ENCODE measurements at regions not wholly inside any gene's neighbourhood (a gene's known extent, or its start where the extent isn't known, plus 50 kb on each side); places are given as distances from the start of the nearest gene placed in this dataset.

DNA sequence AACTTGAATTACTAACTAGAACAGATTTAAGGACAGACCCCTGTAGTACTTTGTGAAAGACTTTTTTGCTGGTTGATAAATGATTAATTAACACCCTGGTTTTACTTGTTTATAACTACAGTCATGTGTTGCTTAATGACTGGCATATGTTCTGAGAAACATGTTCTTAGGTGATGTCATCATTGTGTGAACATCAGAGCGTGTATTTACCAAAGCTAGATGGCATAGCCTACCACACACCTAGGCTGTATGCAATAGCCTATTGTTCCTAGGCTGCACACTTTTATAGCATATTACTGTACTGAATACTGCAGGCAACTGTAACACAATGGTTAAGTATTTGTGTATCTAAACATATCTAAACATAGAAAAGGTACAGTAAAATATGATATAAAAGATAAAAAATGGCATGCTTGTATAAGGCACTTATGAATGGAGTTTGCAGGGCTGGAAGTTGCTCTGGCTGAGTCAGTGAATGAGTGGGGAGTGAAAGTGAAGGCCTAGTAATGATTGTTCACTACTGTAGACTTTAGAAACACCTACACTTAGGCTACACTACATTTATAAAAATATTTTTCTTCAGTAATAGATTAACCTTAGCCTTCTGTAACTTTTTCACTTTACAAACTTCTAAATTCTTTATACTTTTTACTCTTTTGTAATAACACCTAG lies 260.3 kb downstream of the KCNRG start:
- Histone ChIP-seq H3K9me3 (ENCODE audit: low read depth, low read length, poor library complexity, severe bottlenecking) (no peaks in the 10 kb centered on the region), H3K36me3 (ENCODE audit: insufficient read depth, low read length, poor library complexity, severe bottlenecking) (no peaks in the 10 kb centered on the region), H3K27ac (ENCODE audit: low read depth, low read length, poor library complexity, severe bottlenecking) (no peak overlapping the region), H3K27me3 (replicated peaks; ENCODE audit: insufficient read depth, low read depth, low read length, poor library complexity) (no peaks in the 10 kb centered on the region), H3K4me3 (ENCODE audit: low read depth, low read length, poor library complexity, severe bottlenecking) (no peak overlapping the region), H3K4me1 (ENCODE audit: insufficient read depth, low read length, poor library complexity, severe bottlenecking) (no peaks in the 10 kb centered on the region)
- intact Hi-C loops (cut with micrococcal nuclease; ENCODE audit: unreplicated experiment) = no loop called here
- no TSS peak for BruUV-seq (replicated peaks)
- POLR2A ChIA-PET (ENCODE audit: low non-redundant PET) = no interaction called here
- CTCF ChIA-PET = no interaction called here
- no peak for TF ChIP-seq CTCF (conservative IDR thresholded peaks at IDR 0.05; ENCODE audit: low read depth, low read length)
- TF ChIP-seq EZH2 (IDR thresholded peaks at IDR 0.05; ENCODE audit: borderline replicate concordance, low read depth, low read length, poor library complexity, severe bottlenecking) = no peak
- DNase-seq (ENCODE audit: low spot score) = no peak

GRCh38 chr13:50276550-50276949 lies 261.3 kb downstream of the KCNRG start:
- no TSS peak for BruUV-seq (replicated peaks)
- DNase-seq (ENCODE audit: low spot score) = no peak
- ChIA-PET CTCF (no interaction called here), POLR2A (ENCODE audit: low non-redundant PET) (no interaction called here)
- Histone ChIP-seq H3K4me3 (ENCODE audit: low read depth, low read length, poor library complexity, severe bottlenecking) (no peak overlapping the region), H3K9me3 (ENCODE audit: low read depth, low read length, poor library complexity, severe bottlenecking) (no peaks in the 10 kb centered on the region), H3K27ac (ENCODE audit: low read depth, low read length, poor library complexity, severe bottlenecking) (no peak overlapping the region), H3K27me3 (replicated peaks; ENCODE audit: insufficient read depth, low read depth, low read length, poor library complexity) (no peaks in the 10 kb centered on the region), H3K4me1 (ENCODE audit: insufficient read depth, low read length, poor library complexity, severe bottlenecking) (no peaks in the 10 kb centered on the region), H3K36me3 (ENCODE audit: insufficient read depth, low read length, poor library complexity, severe bottlenecking) (no peaks in the 10 kb centered on the region)
- TF ChIP-seq EZH2 (IDR thresholded peaks at IDR 0.05; ENCODE audit: borderline replicate concordance, low read depth, low read length, poor library complexity, severe bottlenecking) (no peak), CTCF (conservative IDR thresholded peaks at IDR 0.05; ENCODE audit: low read depth, low read length) (no peak)
- intact Hi-C loops (cut with micrococcal nuclease; ENCODE audit: unreplicated experiment) = no loop called here

GRCh38 chr13:50277127-50277526 lies 261.9 kb downstream of the KCNRG start:
- TF ChIP-seq EZH2 (IDR thresholded peaks at IDR 0.05; ENCODE audit: borderline replicate concordance, low read depth, low read length, poor library complexity, severe bottlenecking) = no peak
- TF ChIP-seq CTCF (conservative IDR thresholded peaks at IDR 0.05; ENCODE audit: low read depth, low read length) = no peak
- BruUV-seq (replicated peaks) = no TSS peak
- no peak for DNase-seq (ENCODE audit: low spot score)
- Histone ChIP-seq H3K4me3 (ENCODE audit: low read depth, low read length, poor library complexity, severe bottlenecking) (no peak overlapping the region), H3K9me3 (ENCODE audit: low read depth, low read length, poor library complexity, severe bottlenecking) (no peaks in the 10 kb centered on the region), H3K27me3 (replicated peaks; ENCODE audit: insufficient read depth, low read depth, low read length, poor library complexity) (no peaks in the 10 kb centered on the region), H3K27ac (ENCODE audit: low read depth, low read length, poor library complexity, severe bottlenecking) (no peak overlapping the region), H3K36me3 (ENCODE audit: insufficient read depth, low read length, poor library complexity, severe bottlenecking) (no peaks in the 10 kb centered on the region), H3K4me1 (ENCODE audit: insufficient read depth, low read length, poor library complexity, severe bottlenecking) (no peaks in the 10 kb centered on the region)
- ChIA-PET CTCF (no interaction called here), POLR2A (ENCODE audit: low non-redundant PET) (no interaction called here)
- intact Hi-C loops (cut with micrococcal nuclease; ENCODE audit: unreplicated experiment) = no loop called here
